Activated naive CD8-positive, alpha-beta T cell treated with anti-CD3 and anti-CD28 coated beads, Interleukin-2, amount 50 U/mL, for 24 hours (primary cell): ENCODE measurements at regions not wholly inside any gene's neighbourhood (a gene's known extent, or its start where the extent isn't known, plus 50 kb on each side); places are given as distances from the start of the nearest gene placed in this dataset.

ENCODE experiments used
- ATAC-seq: fragments of 150-1000 bp; cut with Tn5 transposase; one replicate; pipeline ENCODE4 v1.10.0; 2021
- DNase-seq: peaks from one replicate; pipeline ENCODE4 v3.0.0; 2021
- H3K27ac Mint-ChIP-seq: one replicate; pipeline ENCODE4 v1.8.0; 2021; ENCODE audit warnings: mild to moderate bottlenecking, mixed read lengths
- H3K27me3 Mint-ChIP-seq: one replicate; pipeline ENCODE4 v1.8.0; 2021; ENCODE audit warnings: mixed read lengths
- H3K36me3 Mint-ChIP-seq: one replicate; pipeline ENCODE4 v1.8.0; 2021; ENCODE audit warnings: low read depth, mixed read lengths
- H3K4me1 Mint-ChIP-seq: one replicate; pipeline ENCODE4 v1.8.0; 2021; ENCODE audit warnings: mixed read lengths
- H3K4me3 Mint-ChIP-seq: one replicate; pipeline ENCODE4 v1.8.0; 2021; ENCODE audit warnings: mild to moderate bottlenecking, moderate library complexity, mixed read lengths
- H3K9me3 Mint-ChIP-seq: one replicate; pipeline ENCODE4 v1.8.0; 2021; ENCODE audit warnings: mixed read lengths

GRCh38 chr6:14922706-14923460, 323.0 kb upstream of the JARID2 start:
- Mint-ChIP-seq H3K9me3 (no peaks in the 10 kb centered on the region), H3K27me3 (peaks cover 1% of the 10 kb centered on the region), H3K4me1 (peaks cover 3% of the 10 kb centered on the region), H3K36me3 (no peaks in the 10 kb centered on the region), H3K4me3 (no peak overlapping the region), H3K27ac (no peak overlapping the region)
- no peak for ATAC-seq
- no peak for DNase-seq

GRCh38 chr6:14924126-14925024, 321.5 kb upstream of the JARID2 start:
- DNase-seq (no peak), ATAC-seq (no peak)
- H3K27ac Mint-ChIP-seq: no peak overlapping the region
- H3K36me3 Mint-ChIP-seq: no peaks in the 10 kb centered on the region
- H3K4me3 Mint-ChIP-seq: no peak overlapping the region
- peaks cover 5% of the 10 kb centered on the region for H3K4me1 Mint-ChIP-seq
- no peaks in the 10 kb centered on the region for H3K9me3 Mint-ChIP-seq
- H3K27me3 Mint-ChIP-seq: no peaks in the 10 kb centered on the region

- H3K9me3 Mint-ChIP-seq: no peaks in the 10 kb centered on the region
- no peak overlapping the region for H3K4me3 Mint-ChIP-seq
- no peak overlapping the region for H3K27ac Mint-ChIP-seq
- ATAC-seq: no peak
- DNase-seq: no peak
- H3K27me3 Mint-ChIP-seq: no peaks in the 10 kb centered on the region
- no peaks in the 10 kb centered on the region for H3K36me3 Mint-ChIP-seq
- H3K4me1 Mint-ChIP-seq: peaks cover 5% of the 10 kb centered on the region
Observed at GRCh38 chr6:14925025-14925698, 320.7 kb upstream of the JARID2 start.

GRCh38 chr6:14925699-14926026, 320.2 kb upstream of the JARID2 start:
- DNase-seq: no peak

GRCh38 chr6:14927398-14927797, 318.5 kb upstream of the JARID2 start:
- no peak for ATAC-seq
- no peaks in the 10 kb centered on the region for H3K27me3 Mint-ChIP-seq
- no peak for DNase-seq
- H3K4me3 Mint-ChIP-seq: no peak overlapping the region
- no peak overlapping the region for H3K27ac Mint-ChIP-seq
- H3K9me3 Mint-ChIP-seq: no peaks in the 10 kb centered on the region
- peaks cover 2% of the 10 kb centered on the region for H3K4me1 Mint-ChIP-seq
- H3K36me3 Mint-ChIP-seq: no peaks in the 10 kb centered on the region

More at GRCh38 chr6:14925699-14926026, 320.2 kb upstream of the JARID2 start:
- Mint-ChIP-seq H3K4me3 (no peak overlapping the region), H3K9me3 (no peaks in the 10 kb centered on the region), H3K27me3 (no peaks in the 10 kb centered on the region), H3K27ac (no peak overlapping the region), H3K36me3 (no peaks in the 10 kb centered on the region), H3K4me1 (peaks cover 5% of the 10 kb centered on the region)
- no peak for ATAC-seq

- no peak overlapping the region for H3K27ac Mint-ChIP-seq
- H3K36me3 Mint-ChIP-seq: no peaks in the 10 kb centered on the region
- H3K27me3 Mint-ChIP-seq: no peaks in the 10 kb centered on the region
- H3K4me3 Mint-ChIP-seq: no peak overlapping the region
- DNase-seq (no peak), ATAC-seq (no peak)
- no peaks in the 10 kb centered on the region for H3K9me3 Mint-ChIP-seq
- H3K4me1 Mint-ChIP-seq: peaks cover 2% of the 10 kb centered on the region
Observed at GRCh38 chr6:14929291-14929690, 316.6 kb upstream of the JARID2 start.

- Mint-ChIP-seq H3K9me3 (no peaks in the 10 kb centered on the region), H3K27ac (no peak overlapping the region), H3K4me1 (peaks cover 2% of the 10 kb centered on the region), H3K36me3 (no peaks in the 10 kb centered on the region), H3K27me3 (no peaks in the 10 kb centered on the region), H3K4me3 (no peak overlapping the region)
- ATAC-seq (no peak), DNase-seq (no peak)
Observed at GRCh38 chr6:14930366-14930989, 315.4 kb upstream of the JARID2 start.

GRCh38 chr6:14932485-14933182, 313.2 kb upstream of the JARID2 start:
- no peaks in the 10 kb centered on the region for H3K36me3 Mint-ChIP-seq
- ATAC-seq (no peak), DNase-seq (no peak)
- H3K4me1 Mint-ChIP-seq: peaks cover 2% of the 10 kb centered on the region
- no peak overlapping the region for H3K27ac Mint-ChIP-seq
- H3K4me3 Mint-ChIP-seq: no peak overlapping the region
- H3K27me3 Mint-ChIP-seq: no peaks in the 10 kb centered on the region
- H3K9me3 Mint-ChIP-seq: no peaks in the 10 kb centered on the region

- H3K36me3 Mint-ChIP-seq: no peaks in the 10 kb centered on the region
- DNase-seq: no peak
- no peaks in the 10 kb centered on the region for H3K9me3 Mint-ChIP-seq
- H3K4me3 Mint-ChIP-seq: no peak overlapping the region
- H3K27ac Mint-ChIP-seq: no peak overlapping the region
- peaks cover 2% of the 10 kb centered on the region for H3K4me1 Mint-ChIP-seq
- H3K27me3 Mint-ChIP-seq: no peaks in the 10 kb centered on the region
- no peak for ATAC-seq
Observed at GRCh38 chr6:14933183-14933544, 312.7 kb upstream of the JARID2 start.

GRCh38 chr6:14934013-14934412, 311.9 kb upstream of the JARID2 start:
- ATAC-seq (peak; percentile 28), DNase-seq (no peak)
- Mint-ChIP-seq H3K27me3 (no peaks in the 10 kb centered on the region), H3K4me3 (no peak overlapping the region), H3K9me3 (no peaks in the 10 kb centered on the region), H3K4me1 (peaks cover 2% of the 10 kb centered on the region), H3K36me3 (no peaks in the 10 kb centered on the region), H3K27ac (no peak overlapping the region)

- H3K27me3 Mint-ChIP-seq: no peaks in the 10 kb centered on the region
- no peak overlapping the region for H3K4me3 Mint-ChIP-seq
- H3K36me3 Mint-ChIP-seq: no peaks in the 10 kb centered on the region
- no peaks in the 10 kb centered on the region for H3K9me3 Mint-ChIP-seq
- DNase-seq (no peak), ATAC-seq (no peak)
- H3K4me1 Mint-ChIP-seq: no peaks in the 10 kb centered on the region
- H3K27ac Mint-ChIP-seq: no peak overlapping the region
Observed at GRCh38 chr6:14934844-14935243, 311.0 kb upstream of the JARID2 start.

- Mint-ChIP-seq H3K27me3 (no peaks in the 10 kb centered on the region), H3K4me1 (no peaks in the 10 kb centered on the region), H3K9me3 (no peaks in the 10 kb centered on the region), H3K27ac (no peak overlapping the region), H3K4me3 (no peak overlapping the region), H3K36me3 (no peaks in the 10 kb centered on the region)
- DNase-seq (no peak), ATAC-seq (no peak)
Observed at GRCh38 chr6:14936861-14937260, 309.0 kb upstream of the JARID2 start.

- no peak for ATAC-seq
- no peak overlapping the region for H3K4me3 Mint-ChIP-seq
- no peaks in the 10 kb centered on the region for H3K36me3 Mint-ChIP-seq
- H3K27me3 Mint-ChIP-seq: no peaks in the 10 kb centered on the region
- no peaks in the 10 kb centered on the region for H3K9me3 Mint-ChIP-seq
- no peaks in the 10 kb centered on the region for H3K4me1 Mint-ChIP-seq
- H3K27ac Mint-ChIP-seq: no peak overlapping the region
- DNase-seq: no peak
Observed at GRCh38 chr6:14943116-14943515, 302.8 kb upstream of the JARID2 start.

GRCh38 chr6:14944593-14944992, 301.3 kb upstream of the JARID2 start:
- no peaks in the 10 kb centered on the region for H3K27me3 Mint-ChIP-seq
- ATAC-seq: no peak
- no peaks in the 10 kb centered on the region for H3K36me3 Mint-ChIP-seq
- H3K4me3 Mint-ChIP-seq: no peak overlapping the region
- no peak for DNase-seq
- H3K27ac Mint-ChIP-seq: no peak overlapping the region
- no peaks in the 10 kb centered on the region for H3K9me3 Mint-ChIP-seq
- H3K4me1 Mint-ChIP-seq: no peaks in the 10 kb centered on the region
